Lower lobe of right lung (tissue), 2 donors: ENCODE measurements at regions not wholly inside any gene's neighbourhood (a gene's known extent, or its start where the extent isn't known, plus 50 kb on each side); places are given as distances from the start of the nearest gene placed in this dataset.

ENCODE experiments used
- ATAC-seq, 2 donors: fragments of 200-7000 bp; cut with Tn5 transposase; one replicate each; pipeline ENCODE4 v1.9.1; 2020 to 2022; ENCODE audit warnings: mild to moderate bottlenecking in 2 of 2, moderate library complexity in 2 of 2
- DNase-seq: peaks from one replicate; pipeline ENCODE4 v3.0.0-alpha.2; 2020
- H3K27ac ChIP-seq: fragments of 200-600 bp; one replicate; pipeline ENCODE4 v1.8.0; 2022
- H3K27me3 ChIP-seq: fragments of 200-600 bp; one replicate; pipeline ENCODE4 v1.8.0; 2022; ENCODE audit warnings: low read depth
- H3K36me3 ChIP-seq: fragments of 200-600 bp; one replicate; pipeline ENCODE4 v1.8.0; 2022; ENCODE audit warnings: mild to moderate bottlenecking
- H3K4me1 ChIP-seq: fragments of 200-600 bp; one replicate; pipeline ENCODE4 v1.8.0; 2022
- H3K4me3 ChIP-seq: fragments of 200-600 bp; one replicate; pipeline ENCODE4 v1.8.0; 2022; ENCODE audit warnings: mild to moderate bottlenecking
- H3K9me3 ChIP-seq: fragments of 200-600 bp; one replicate; pipeline ENCODE4 v1.8.0; 2022
- intact Hi-C: fragments of 100-400 bp; cut with DNase I; formaldehyde crosslinking; loops from one replicate; pipeline ENCODE4 v1.11.0; 2022
- TF ChIP-seq, protein P1 (sequence below): fragments of 200-600 bp; IDR thresholded peaks from one replicate; pipeline ENCODE4 v1.8.0; 2022; ENCODE audit warnings: antibody characterized with exemption, mild to moderate bottlenecking
- donor health status: DM: no; HTN: yes; CAD: no; lungs with severe emphysema.

DNA sequence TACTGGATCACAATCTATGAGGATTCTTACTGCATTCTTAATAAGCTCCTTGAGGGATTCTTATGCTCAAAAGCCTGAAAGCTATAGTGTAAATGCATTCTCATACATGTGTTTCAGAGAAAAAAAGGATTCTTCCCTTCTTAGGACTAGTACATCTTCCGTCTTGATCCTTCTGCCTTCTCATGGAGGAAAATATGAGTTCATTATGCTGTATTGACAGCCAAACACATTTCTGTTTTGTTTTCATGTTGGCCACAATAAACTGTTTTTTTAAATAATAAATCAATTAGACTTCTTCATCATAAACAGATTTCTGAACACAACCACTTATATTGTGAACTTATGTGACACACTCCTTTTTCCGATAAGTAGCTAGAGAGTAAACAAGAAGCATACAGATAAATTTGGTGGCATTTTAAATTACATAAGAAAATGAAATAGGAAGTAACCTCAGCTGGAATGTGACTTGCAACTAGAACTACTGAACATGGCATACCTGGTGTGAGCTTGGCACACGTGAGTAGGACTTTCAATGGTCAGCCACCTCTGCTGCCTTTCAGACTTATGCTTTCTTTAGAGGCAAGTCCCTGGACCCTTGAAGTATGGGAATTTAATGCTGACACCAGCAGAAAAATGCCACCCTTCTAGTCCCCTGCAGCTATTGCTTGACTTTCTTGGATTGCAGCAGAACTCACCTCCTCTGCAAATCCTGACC is 350.4 kb downstream of the BCKDHB start:
- H3K27ac ChIP-seq: no peak overlapping the region
- H3K4me3 ChIP-seq: no peak overlapping the region
- peaks cover 12% of the 10 kb centered on the region for H3K4me1 ChIP-seq
- H3K36me3 ChIP-seq: no peaks in the 10 kb centered on the region
- no peak for DNase-seq
- no peaks in the 10 kb centered on the region for H3K9me3 ChIP-seq
- peak; percentile 31 to 35 for ATAC-seq
- H3K27me3 ChIP-seq: no peaks in the 10 kb centered on the region
- intact Hi-C loops: no loop called here
- TF ChIP-seq, protein P1, sequence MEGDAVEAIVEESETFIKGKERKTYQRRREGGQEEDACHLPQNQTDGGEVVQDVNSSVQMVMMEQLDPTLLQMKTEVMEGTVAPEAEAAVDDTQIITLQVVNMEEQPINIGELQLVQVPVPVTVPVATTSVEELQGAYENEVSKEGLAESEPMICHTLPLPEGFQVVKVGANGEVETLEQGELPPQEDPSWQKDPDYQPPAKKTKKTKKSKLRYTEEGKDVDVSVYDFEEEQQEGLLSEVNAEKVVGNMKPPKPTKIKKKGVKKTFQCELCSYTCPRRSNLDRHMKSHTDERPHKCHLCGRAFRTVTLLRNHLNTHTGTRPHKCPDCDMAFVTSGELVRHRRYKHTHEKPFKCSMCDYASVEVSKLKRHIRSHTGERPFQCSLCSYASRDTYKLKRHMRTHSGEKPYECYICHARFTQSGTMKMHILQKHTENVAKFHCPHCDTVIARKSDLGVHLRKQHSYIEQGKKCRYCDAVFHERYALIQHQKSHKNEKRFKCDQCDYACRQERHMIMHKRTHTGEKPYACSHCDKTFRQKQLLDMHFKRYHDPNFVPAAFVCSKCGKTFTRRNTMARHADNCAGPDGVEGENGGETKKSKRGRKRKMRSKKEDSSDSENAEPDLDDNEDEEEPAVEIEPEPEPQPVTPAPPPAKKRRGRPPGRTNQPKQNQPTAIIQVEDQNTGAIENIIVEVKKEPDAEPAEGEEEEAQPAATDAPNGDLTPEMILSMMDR: no peak

DNA sequence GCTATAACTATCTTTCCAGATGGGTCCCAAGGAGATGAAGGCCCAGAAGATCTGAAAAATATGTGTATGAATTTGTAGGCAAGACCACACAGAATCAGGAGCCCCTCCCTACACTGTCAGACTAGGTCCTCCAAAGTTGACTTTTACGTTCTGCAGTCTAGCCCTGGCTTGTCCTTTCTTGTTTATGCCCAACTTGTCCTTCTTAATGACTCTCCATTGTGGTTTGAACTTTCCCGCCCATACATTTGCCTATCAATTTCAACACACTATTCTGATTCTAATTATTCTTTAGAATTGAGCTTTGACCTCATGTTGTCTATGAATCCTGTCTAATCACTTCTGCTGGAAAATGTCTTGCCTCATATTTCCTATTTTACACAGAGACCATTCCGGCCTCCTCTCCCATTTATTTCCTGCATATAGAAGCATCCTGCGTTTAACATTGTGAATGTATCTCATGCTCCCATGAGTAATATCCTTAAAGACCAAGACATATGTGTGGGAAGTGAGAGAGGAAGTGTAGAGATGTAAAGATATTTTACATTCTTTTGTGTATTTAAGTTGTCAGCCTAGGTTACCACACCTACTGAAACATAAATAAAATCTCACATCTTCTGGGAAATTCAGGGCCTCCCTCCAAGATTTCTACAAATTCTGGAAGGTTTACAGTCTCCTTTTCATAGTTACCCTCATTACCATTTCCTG is 348.3 kb downstream of the BCKDHB start:
- Histone ChIP-seq H3K27ac (no peak overlapping the region), H3K36me3 (no peaks in the 10 kb centered on the region), H3K4me1 (peaks cover 12% of the 10 kb centered on the region), H3K4me3 (no peak overlapping the region), H3K27me3 (no peaks in the 10 kb centered on the region), H3K9me3 (no peaks in the 10 kb centered on the region)
- intact Hi-C loops: no loop called here
- DNase-seq (no peak), ATAC-seq (no peak)
- TF ChIP-seq, protein P1: no peak

DNA sequence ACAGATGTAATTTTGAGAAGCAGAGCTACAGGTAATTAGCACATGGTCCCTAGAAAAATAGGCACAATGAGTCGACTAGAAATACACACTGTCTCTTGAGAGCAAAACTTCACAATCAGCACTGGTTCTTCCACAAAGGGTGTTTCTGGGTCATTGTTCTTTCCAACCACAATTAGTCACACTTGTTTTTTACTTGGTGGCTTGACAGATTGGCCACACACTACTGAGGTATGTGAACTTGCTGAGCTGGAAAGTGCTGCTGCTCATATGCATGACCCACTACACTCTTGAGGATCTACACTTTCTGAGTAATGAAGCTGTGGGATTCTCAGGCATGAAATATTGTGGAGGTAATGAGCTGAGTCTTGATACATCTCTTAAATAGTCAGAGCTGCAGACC is 347.7 kb downstream of the BCKDHB start:
- Histone ChIP-seq H3K4me1 (peaks cover 12% of the 10 kb centered on the region), H3K4me3 (no peak overlapping the region), H3K36me3 (no peaks in the 10 kb centered on the region), H3K9me3 (no peaks in the 10 kb centered on the region), H3K27ac (no peak overlapping the region), H3K27me3 (no peaks in the 10 kb centered on the region)
- TF ChIP-seq, protein P1: no peak
- intact Hi-C loops: no loop called here
- ATAC-seq (no peak), DNase-seq (no peak)

DNA sequence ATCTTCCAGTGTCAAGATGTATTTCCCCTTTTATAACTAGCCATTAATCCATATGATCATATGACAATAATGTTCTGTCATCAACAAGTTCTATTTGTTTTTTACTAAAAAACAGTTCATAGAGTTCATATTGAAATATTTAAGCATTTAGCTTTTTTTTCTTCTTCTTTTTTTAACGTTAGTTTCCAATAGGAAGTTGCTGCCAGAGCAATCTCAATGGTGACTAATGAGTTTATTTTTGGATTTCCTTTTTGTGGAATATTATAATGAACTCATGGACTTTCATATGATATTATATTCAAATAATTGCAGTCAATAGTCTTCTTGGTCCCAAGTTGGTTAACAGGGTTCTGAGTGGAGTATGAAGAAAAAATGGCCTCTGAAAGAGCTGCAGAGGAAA is 343.3 kb downstream of the BCKDHB start:
- Histone ChIP-seq H3K9me3 (no peaks in the 10 kb centered on the region), H3K36me3 (no peaks in the 10 kb centered on the region), H3K4me1 (no peaks in the 10 kb centered on the region), H3K27ac (no peak overlapping the region), H3K4me3 (no peak overlapping the region), H3K27me3 (no peaks in the 10 kb centered on the region)
- intact Hi-C loops: no loop called here
- TF ChIP-seq, protein P1: no peak
- DNase-seq: no peak
- no peak for ATAC-seq

DNA sequence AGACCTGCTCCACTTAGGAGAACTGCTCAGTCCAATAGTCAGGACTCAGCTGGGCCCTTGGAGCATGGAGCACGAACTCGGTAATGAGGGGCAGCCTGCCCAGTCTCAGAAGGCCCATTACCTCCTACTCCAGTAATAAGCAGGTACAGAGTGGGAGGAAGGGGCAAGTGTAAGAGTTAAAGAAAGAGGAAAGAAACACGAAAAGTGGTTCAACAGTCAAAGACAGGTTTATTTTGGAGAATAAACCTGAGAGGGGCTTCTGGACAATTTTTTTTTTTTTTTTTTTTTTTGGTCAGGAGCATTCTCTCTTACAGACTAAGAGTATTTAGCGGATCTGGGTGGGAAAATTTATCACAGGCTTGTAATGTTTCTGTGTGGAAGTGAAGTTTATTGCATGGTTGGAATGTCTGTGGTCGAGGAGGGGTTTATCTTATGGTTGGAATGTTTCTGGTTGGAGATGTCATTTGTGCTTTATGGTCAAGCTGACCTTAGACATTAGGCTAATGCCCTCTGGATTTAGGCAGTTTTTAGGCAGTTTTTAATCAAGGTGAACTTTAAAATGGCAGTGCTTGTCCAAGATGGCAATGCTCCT is 340.1 kb downstream of the BCKDHB start:
- H3K27me3 ChIP-seq: no peaks in the 10 kb centered on the region
- intact Hi-C loops: no loop called here
- H3K27ac ChIP-seq: no peak overlapping the region
- DNase-seq (no peak), ATAC-seq (no peak)
- H3K9me3 ChIP-seq: no peaks in the 10 kb centered on the region
- H3K4me1 ChIP-seq: no peaks in the 10 kb centered on the region
- TF ChIP-seq, protein P1: no peak
- no peak overlapping the region for H3K4me3 ChIP-seq
- H3K36me3 ChIP-seq: no peaks in the 10 kb centered on the region
